NCI-H1105 treated with DMSO at 0.1 percent for 48 hours (cell line): ENCODE measurements at regions not wholly inside any gene's neighbourhood (a gene's known extent, or its start where the extent isn't known, plus 50 kb on each side); places are given as distances from the start of the nearest gene placed in this dataset.
"Not testable (repeated sequence)": the region's sequence is repeated elsewhere in the genome, so short reads cannot be mapped to it uniquely, and the experiment has no call there.

ENCODE experiments used
- DNase-seq: peaks from one replicate; lab custom pipeline; 2025; lab: John Stamatoyannopoulos, UW

DNA sequence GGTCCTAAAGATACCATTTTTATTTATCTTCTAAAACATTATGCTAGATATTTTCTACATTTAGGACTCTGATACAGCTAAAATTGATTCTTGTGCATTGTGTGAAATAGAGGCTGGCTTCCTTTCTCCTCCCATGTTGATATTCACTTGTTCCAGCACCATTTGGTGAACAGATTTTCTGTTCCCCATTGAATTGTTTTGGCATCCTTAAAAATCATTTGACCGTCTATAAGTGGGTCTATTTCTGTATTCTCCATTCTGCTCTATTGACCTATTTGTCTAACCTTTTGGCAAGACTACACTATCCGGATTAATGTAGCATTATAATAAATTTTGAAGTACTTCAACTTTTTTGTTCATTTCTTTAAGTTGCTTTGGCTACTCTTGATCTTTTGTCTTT lies 2689.2 kb downstream of the PCDH9 start:
- DNase-seq = no peak

DNA sequence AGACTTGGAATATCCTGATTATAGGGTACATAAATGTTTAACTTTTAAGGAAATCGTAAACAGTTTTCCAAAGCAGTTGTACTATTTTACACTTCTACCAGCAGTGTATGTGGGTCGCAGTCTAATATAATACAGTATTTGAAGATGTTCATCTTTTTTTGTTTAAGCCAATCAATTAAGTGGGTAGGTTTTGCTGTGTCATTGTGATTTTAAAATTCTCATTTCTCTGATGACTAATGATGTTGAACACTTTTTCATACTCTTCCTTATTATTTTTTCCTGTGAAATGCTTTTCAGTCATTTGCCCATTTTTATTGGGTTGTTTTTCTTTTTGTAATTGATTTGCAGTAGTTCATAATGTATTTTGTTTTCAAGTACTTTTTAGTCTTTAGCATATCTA lies 2689.7 kb downstream of the PCDH9 start:
- DNase-seq = no peak

DNA sequence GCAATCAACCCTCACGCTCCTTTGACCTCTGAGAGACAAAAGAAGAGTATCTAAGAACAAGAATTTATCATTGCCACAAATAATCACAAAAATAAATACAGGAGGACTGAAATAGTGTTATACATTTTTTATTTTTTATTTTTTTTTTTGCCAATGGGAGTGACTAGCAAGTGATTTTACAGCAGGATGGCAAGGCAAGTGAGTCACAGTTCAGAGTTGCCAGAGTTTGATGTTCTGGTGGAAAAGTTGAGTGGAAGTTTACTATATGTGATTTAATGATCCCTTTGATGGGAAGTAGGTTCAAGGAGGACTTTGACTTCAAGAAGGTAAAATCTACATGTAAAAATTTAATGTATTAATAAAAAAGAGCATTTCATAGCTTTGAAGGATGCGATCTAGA lies 2691.4 kb downstream of the PCDH9 start:
- DNase-seq = no peak

DNA sequence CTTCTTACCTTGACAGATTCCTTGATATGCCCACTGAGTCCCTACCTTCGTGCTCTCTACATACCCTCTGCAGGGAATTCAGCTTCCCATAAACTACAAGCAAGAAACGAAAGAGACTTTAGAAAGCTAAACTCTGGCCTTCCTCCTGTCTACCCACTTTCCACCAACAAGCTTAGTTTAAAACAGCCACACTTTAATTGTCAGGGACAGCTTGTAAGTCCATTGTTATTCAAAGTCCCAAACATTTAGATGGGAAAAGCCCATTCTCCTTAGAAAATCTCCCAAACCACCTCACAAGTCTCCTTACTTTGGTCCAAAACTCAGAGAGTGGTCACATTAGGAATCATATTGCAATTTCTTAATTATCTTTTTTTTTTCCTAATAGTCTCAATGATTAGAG lies 2695.8 kb downstream of the PCDH9 start:
- DNase-seq = no peak

DNA sequence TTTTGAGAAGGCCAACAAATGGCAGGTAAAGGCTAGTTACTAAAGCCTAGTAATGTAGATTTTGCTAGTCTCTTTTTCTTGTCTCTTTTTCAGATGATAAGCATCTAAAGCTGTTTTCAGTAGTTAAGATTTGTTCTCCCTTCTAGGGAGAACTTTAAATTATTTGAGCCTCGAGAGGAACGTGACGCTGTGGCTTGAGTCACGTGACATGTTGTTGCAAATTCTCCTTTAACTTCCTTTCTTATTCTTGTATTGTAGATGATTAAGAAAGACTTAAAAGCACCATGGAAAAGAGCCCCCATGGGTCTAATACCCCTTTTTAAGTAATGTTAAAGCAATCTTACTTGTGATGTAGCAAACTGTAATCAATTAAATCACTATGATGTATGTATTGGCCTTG lies 2698.7 kb downstream of the PCDH9 start:
- DNase-seq = no peak

DNA sequence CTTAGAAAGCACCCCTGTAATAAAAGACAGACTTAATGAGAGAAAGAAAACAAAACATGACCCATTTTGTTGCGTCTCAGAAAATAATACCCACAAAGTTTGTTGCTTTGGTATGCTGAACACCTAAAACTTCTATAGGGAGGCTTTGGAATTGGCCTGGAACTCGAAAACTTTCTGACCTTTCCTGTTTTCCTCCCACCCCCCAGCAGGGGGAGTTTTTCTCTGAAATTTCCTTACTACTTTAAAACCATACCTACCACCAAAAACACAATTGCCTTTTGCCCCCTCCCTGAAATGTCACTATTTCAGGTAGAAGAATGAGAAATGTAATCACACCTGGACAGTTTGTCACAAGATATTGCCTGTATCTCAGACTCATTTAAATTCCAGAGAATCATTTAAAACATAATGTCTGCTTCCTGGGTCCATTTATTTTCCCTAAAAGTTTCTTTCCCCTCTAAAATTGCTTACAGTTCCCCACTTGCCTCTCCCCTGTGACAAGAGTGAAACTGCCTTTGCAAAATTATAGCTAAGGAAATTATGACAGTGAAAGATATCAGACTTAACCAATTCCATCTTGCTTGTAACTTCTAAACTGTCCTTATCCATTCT lies 2700.2 kb downstream of the PCDH9 start:
- DNase-seq = peak; percentile 22

DNA sequence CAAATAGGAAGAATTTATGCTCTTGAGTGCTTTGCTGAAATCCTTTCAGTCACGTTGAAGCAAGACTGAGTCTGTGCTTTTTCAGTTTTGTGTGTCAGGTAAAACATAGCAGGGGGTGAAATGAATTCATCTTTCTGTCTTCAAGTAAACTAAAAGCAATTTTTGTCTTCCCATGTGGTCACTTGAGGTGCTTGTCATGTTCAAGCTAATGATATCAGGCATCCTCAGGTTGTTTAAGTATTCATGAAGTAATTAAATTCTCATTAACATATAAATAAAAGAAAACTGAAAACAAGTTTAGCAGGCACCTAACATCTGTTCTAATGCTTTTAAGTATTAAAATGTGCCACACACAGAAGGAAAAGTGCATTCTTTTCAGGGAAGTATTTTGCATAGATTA lies 2701.3 kb downstream of the PCDH9 start:
- DNase-seq = no peak

DNA sequence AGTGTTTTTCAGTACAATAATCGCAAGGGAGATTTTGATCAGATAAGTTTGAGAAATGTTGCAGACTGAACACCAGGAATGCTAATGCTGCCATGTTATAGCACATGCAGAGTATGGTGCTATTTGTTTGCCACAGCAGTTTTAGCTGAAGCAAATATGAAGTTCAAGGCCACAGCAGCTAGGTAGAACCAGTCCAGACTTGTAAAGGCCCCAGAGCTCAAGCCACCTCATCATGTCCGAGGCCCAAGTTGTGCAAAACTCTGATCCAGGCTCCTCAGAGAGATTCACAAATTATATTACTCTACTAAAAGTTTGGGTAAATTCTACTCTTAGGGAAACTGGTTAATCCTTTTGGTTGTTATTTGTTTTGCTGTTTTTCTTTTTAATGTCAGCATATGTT lies 2702.6 kb downstream of the PCDH9 start:
- DNase-seq = no peak

DNA sequence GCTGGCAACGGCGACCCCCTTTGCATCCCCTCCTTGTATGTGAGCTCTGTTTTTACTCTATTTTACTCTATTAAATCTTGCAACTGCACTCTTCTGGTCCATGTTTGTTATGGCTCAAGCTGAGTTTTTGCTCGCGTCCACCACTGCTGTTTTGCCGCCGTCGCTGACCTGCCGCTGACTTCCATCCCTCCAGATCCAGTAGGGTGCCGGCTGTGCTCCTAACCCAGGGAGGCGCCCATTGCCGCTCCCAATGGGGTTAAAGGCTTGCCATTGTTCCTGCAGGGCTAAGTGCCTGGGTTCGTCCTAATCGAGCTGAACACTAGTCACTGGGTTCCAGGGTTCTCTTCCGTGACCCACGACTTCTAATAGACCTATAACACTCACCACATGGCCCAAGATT lies 2704.4 kb downstream of the PCDH9 start:
- DNase-seq = no peak

DNA sequence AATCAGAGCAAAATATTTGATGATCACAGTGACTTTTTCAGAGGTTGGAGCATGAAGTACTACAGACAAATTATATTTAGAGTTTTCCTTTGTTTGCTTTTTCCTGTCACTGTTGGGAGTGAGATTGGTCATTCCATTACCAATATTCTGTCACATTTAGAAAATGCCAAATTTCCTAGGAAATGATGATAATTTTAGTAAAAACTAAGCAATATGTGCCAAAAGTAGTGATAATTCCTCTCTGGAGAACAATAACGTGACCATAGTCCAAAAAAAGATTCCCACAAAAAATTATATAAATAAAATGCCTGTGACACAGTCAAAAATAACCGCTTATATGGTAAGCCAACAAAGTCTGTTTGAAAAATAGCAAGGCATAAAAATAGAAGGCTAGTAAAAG lies 2719.4 kb downstream of the PCDH9 start:
- DNase-seq = no peak

DNA sequence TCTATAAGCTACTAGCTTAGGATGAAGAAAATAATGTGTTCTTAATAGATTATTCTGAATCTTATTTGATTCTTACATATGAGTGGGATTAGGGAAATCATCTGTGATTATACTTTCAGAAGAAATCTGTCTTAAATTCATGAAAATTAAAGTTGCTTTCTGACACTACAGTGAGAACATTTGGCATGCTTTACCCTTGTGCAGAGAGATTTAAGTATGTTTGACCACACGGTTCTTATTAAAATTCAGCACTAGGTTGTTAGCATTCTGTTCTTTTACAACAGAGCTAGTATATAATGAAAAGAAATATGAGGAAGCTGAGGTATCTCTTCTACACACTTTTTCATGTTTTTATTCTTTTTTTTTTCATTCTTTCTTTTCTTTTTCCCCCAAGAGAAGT lies 2723.9 kb downstream of the PCDH9 start:
- DNase-seq = no peak

DNA sequence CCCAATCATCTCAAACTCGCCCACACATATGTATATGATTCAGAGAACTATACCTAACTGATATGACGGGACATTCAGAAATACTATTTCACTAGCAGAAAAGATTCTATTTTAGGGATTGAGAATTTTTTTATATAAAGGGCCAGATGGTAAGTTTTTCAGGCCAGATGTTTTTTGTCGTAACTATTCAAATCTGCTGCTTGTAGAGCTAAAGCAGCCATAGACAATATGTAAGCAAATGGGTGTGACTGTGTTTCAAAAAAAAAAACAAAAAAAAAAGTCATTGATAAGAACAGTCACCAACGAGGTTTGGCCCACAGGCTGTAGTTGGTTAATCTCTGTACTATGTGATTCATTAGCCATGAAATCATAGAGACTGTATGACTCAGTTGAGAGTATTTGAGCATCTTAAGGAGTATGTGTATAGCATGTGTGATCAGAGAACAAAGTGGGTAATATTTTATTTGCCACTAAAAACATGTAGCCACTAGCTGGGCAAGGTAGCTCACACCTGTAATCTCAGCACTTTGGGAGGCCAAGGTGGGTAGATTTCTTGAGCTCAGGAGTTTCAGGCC lies 2724.7 kb downstream of the PCDH9 start:
- DNase-seq = no peak

DNA sequence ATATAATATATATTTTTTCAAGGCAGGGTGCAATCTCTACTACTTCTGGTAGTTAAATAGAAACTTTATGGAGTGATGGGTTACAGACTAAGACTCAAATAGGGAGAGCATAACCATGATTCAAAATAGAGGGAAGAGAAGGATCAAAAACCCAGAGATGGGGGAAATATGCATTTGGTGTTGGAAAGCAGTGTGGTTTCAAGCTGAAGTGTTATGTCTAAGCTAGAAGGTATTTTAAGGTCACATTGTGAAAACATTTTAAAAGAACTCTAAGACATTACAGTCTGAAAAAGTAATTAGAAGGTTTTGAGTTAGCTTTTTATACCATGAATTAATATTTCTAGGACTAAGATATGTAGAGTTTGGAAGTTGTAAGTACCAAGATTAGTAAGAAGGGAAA lies 2741.4 kb downstream of the PCDH9 start:
- no peak for DNase-seq

DNA sequence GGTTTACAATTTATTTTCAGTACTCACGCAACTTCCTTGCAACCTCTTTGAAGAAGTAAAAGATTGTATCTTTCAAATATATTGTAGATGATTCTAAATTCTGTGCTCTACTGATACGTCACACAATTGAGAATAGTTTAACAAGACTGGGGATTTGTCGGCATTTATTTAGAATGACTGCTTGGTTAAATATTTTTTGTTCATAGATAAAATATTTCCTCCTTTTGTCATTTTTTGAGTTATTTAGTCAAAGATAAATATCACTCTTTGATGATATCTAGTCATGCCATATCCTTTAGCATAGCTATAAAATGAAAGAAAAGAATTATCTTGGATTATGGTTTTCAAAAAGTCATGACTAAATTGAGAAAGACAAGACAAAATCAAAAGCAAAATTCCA lies 2747.8 kb downstream of the PCDH9 start:
- no peak for DNase-seq

DNA sequence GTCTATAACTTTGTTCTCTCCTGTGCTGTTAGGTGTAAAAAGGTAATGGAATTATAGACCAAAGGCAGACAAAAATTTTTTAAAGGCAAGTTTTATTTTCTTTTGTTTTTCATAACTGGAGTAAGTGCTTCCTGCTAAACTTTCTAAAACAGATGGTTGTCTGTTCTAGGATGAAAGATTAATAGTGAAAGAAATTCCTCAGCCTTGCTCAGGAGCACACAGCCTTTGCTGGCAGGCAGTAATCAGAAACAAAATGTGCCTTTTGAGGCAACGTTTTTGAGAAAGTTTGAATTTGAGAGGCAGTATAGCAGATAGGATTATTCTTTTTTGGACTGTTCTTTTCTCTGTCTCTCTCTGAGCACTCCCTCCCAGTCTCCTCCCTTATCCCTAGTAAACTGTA lies 2749.5 kb downstream of the PCDH9 start:
- no peak for DNase-seq

DNA sequence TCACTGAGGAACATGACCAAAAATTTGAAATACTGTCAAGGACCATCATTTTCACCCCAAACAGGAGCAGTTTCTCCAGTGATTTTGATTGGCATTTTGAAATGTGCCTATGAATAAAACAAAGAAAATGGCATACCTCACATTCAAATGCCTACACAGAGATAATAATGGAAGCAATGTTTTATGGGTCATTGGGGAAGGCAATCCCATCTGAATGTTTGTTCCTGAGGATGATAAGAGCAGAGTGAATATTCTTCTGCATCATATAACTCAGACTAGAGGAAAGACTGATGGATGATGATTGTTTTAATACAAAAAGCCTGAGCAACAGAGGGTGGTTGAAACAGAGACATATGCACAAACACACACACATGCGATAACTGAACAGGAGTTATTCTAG lies 2749.9 kb downstream of the PCDH9 start:
- DNase-seq = no peak

DNA sequence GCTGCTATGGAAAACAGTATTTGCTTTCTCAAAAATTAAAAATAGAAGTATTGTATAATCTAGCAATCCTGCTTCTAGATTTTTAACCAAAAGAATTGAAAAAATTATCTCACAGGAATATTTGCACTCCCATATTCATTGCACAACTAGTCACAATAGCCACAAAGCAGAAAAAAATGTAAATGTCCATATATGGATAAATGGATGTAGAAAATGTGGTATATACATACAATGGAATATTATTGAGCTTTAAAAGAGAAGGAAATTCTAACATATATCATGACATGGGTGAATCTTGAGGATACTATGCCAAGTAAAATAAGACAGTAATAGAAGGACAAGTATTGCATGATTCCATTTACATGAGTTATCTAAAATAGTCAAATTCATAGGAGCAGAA lies 2753.0 kb downstream of the PCDH9 start:
- no peak for DNase-seq

DNA sequence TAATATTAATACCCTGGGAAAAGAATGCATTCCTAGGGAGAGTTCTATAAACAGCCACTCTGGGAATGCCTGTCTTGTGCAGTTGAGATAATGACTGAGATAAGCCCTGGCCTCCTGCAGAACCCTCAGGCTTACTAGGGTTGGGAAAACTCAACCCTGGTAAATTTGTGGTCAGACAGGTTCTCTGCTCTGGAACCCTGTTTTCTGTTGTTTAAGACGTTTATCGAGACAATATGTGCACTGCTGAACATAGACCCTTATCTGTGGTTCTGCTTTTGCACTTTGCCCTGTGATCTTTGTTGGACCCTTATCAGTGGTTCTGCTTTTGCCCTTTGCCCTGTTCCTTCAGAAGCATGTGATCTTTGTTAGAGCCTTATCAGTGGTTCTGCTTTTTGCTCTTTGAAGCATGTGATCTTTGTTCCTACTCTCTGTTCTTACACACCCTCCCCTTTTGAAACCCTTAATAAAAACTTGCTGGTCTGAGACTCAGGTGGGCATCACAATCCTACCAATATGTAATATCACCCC lies 2754.0 kb downstream of the PCDH9 start:
- not testable (repeated sequence) for DNase-seq

DNA sequence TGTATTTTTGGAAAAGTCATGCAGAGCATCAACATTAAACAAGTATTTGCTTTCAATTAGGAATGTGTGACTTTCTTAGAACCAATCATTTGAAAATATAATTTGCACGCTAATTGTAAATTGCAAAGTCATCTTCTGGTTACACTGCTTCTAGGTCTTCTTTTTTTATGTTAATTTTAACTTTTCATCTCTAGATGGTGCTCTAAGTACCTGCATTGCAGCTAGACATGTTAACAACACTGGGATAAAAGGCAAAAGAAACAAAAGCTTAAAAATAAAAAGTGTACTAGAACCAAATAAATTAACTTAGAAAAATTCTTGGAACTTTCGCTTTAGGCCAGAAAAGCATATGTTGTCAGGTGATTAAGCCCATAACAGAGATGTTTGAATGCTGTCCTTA lies 2758.2 kb downstream of the PCDH9 start:
- peak; percentile 63 for DNase-seq

DNA sequence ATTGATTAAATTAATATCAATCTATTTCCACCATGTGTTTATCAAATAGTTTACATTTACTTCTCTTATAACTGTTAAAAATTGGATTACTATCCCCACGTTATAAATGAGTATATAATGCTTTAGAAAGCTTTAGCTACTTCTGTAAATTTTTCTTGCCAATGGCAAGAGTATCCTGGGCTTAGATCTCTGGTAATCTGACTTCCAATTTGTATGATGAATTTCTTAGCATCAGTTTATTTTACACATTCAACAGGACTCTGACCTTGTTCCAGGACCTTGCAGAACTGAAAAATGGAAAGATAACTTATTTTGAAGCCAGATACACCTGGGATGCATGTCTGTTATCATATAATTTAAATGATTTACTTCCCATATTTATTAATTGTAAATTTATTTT lies 2759.4 kb downstream of the PCDH9 start:
- DNase-seq = no peak

DNA sequence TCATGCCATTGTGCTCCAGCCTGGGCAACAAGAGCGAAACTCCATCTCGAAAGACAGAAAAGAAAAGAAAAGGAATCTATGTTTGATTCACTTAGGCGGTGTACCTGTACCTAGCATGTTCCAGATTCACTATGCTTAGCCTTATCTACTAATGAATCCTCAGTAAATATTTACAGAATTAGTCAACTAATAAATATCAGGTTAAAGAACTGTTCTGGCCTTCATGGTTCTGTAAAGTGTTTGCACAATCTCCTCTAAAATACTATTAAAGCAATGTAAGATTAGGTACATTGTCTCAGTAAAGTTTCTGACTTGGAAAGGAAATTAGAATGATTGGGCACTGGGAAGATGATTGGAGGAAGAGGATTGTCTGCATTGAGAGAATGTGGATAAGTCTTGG lies 2770.4 kb downstream of the PCDH9 start:
- no peak for DNase-seq

DNA sequence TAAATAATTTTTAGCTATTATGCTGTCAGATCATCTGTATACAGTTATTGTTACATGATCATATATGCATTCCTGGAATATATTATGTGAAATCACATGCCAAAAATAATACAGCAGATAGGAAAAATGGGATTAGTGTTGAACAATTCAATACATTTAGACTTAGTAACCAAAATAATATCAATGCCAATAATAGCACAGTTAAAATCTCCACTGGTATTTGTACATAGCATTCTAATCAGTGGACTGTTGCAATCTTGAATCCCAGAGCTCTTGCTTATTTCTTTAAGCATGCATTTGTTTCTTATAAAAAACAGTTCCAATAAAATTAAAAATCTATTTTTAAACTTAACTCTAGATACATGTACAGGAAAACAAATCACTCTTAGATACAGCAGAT lies 2772.2 kb downstream of the PCDH9 start:
- DNase-seq = no peak

DNA sequence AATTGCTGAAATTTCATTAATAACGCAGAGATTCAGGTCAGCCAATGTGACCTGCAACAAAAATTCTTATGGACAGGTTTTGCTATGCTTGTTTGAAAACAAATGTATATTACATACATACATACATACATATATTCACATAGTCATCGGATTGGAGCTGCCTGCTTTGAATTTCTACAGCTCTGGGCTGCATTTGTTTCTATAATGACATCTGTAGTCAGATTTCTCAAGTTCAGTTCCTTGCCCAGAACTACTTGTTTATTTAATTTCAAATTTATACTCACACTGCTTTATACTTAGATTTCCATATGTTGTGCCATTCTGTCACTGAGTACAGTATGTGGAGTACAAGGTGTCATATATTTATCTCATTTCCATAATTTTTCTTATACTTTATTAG lies 2775.0 kb downstream of the PCDH9 start:
- DNase-seq = no peak

DNA sequence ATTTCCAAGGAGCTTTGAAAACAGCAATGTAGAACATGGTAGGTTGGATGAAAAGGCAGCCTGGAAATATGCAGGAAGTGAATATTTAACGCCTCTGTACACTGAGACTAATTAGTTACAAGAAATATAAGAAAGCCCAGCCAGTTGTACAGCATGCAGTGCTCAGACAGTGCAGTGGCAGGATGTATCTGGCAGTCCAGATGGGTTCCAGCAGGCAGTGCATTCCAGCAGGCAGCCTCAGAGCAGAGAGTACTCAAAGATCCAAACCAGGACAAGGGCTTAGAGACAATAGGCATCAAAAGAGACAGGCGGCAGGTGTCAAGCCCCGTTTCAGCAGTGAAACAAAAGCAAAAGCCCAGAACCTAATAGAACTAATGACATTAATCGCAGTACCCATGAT lies 2776.3 kb downstream of the PCDH9 start:
- DNase-seq = no peak
